ENCODE measurements at regions not wholly inside any gene's neighbourhood (a gene's known extent, or its start where the extent isn't known, plus 50 kb on each side); places are given as distances from the start of the nearest gene placed in this dataset.
A peak's percentile ranks its signal among the peaks of the same experiment; 100 is the strongest.

GRCh38 chr15:97520689-97521088 lies 439.8 kb upstream of the ARRDC4 start:
- in situ Hi-C loops (cut with MboI) (no loop called here), intact Hi-C loops (cut with micrococcal nuclease) (no loop called here)
- H2AFZ ChIP-seq (ENCODE audit: low read depth, low read length) = no peak overlapping the region
- DNase-seq (ENCODE audit: extremely low read depth in 1 of 4, low spot score in 3 of 4) (no peak), FAIRE-seq (no peak), ATAC-seq (no peak)
- no peak overlapping the region for H3K27ac ChIP-seq (ENCODE audit: extremely low read depth, low read depth, low read length)
- no peak overlapping the region for H3K4me3 ChIP-seq
- no peaks in the 10 kb centered on the region for H3K9me1 ChIP-seq (ENCODE audit: control insufficient read depth, insufficient read depth, low read length)
- H3K9me3 ChIP-seq (replicated peaks; ENCODE audit: control insufficient read depth, insufficient read depth, low read depth, low read length) = no peaks in the 10 kb centered on the region
- no peaks in the 10 kb centered on the region for H4K20me1 ChIP-seq (replicated peaks; ENCODE audit: control insufficient read depth, insufficient read depth, low read length)
- ChIA-PET POLR2A (no interaction called here), CTCF (ENCODE audit: low intra/inter-chr PET ratio) (no interaction called here)
- no peaks in the 10 kb centered on the region for H3K36me3 ChIP-seq (ENCODE audit: control insufficient read depth, insufficient read depth, low read length)
- no peaks in the 10 kb centered on the region for H3K79me2 ChIP-seq (ENCODE audit: control insufficient read depth, insufficient read depth, low read length)
- H3K27me3 ChIP-seq (ENCODE audit: control insufficient read depth in 2 of 2, insufficient read depth in 2 of 2, low read length in 2 of 2) = no peaks in the 10 kb centered on the region
- 0 out of 2 replicates have a peak, but pooled peaks have one; percentile 21 for TF ChIP-seq ATF4 (CRISPR knock-in tag; IDR thresholded peaks at IDR 0.05)
- TF ChIP-seq HMG20A (CRISPR knock-in tag; conservative IDR thresholded peaks at IDR 0.05) = no peak
- BruUV-seq (replicated peaks) = no TSS peak
- no peak overlapping the region for H3K4me2 ChIP-seq (ENCODE audit: insufficient read depth, low read length)
- WGBS (ENCODE audit: insufficient coverage, low coverage, missing lambda C conversion rate) = 0% methylated on average over 4 of the region's 4 CpGs
- no peaks in the 10 kb centered on the region for H3K4me1 ChIP-seq (replicated peaks in 1 of 2; ENCODE audit: control insufficient read depth in 2 of 2, insufficient read depth in 2 of 2, low read length in 2 of 2)
- no peak overlapping the region for H3K9ac ChIP-seq (ENCODE audit: insufficient read depth in 1 of 2, low read depth in 2 of 2, low read length in 2 of 2)

- Histone ChIP-seq H3K79me2 (ENCODE audit: control insufficient read depth, insufficient read depth, low read length) (no peaks in the 10 kb centered on the region), H3K4me2 (ENCODE audit: insufficient read depth, low read length) (no peak overlapping the region), H3K27me3 (ENCODE audit: control insufficient read depth in 2 of 2, insufficient read depth in 2 of 2, low read length in 2 of 2) (no peaks in the 10 kb centered on the region), H3K36me3 (ENCODE audit: control insufficient read depth, insufficient read depth, low read length) (no peaks in the 10 kb centered on the region), H3K4me3 (no peak overlapping the region), H4K20me1 (replicated peaks; ENCODE audit: control insufficient read depth, insufficient read depth, low read length) (no peaks in the 10 kb centered on the region), H3K9me1 (ENCODE audit: control insufficient read depth, insufficient read depth, low read length) (no peaks in the 10 kb centered on the region), H3K9ac (ENCODE audit: insufficient read depth in 1 of 2, low read depth in 2 of 2, low read length in 2 of 2) (no peak overlapping the region), H3K9me3 (replicated peaks; ENCODE audit: control insufficient read depth, insufficient read depth, low read depth, low read length) (no peaks in the 10 kb centered on the region), H3K27ac (ENCODE audit: extremely low read depth, low read depth, low read length) (no peak overlapping the region), H3K4me1 (replicated peaks in 1 of 2; ENCODE audit: control insufficient read depth in 2 of 2, insufficient read depth in 2 of 2, low read length in 2 of 2) (no peaks in the 10 kb centered on the region), H2AFZ (ENCODE audit: low read depth, low read length) (no peak overlapping the region)
- ChIA-PET POLR2A (no interaction called here), CTCF (ENCODE audit: low intra/inter-chr PET ratio) (no interaction called here)
- FAIRE-seq = no peak
- WGBS (ENCODE audit: insufficient coverage, low coverage, missing lambda C conversion rate) = 1% methylated on average over 20 of the region's 21 CpGs
- intact Hi-C loops (cut with micrococcal nuclease) = no loop called here
- no TSS peak for BruUV-seq (replicated peaks)
- no peak for DNase-seq (ENCODE audit: extremely low read depth in 1 of 4, low spot score in 3 of 4)
- ATAC-seq = no peak
- in situ Hi-C loops (cut with MboI) = no loop called here
- no peak for TF ChIP-seq ZNF583 (CRISPR knock-in tag; IDR thresholded peaks at IDR 0.05)
- no peak for TF ChIP-seq ETS2 (tag; IDR thresholded peaks at IDR 0.05; ENCODE audit: borderline replicate concordance, poor library complexity, severe bottlenecking)
- TF ChIP-seq ZNF212 (CRISPR knock-in tag; IDR thresholded peaks at IDR 0.05) = no peak
- TF ChIP-seq STAT5A (IDR thresholded peaks at IDR 0.05; ENCODE audit: borderline replicate concordance, low read length) = no peak
- TF ChIP-seq TRIM28 (IDR thresholded peaks at IDR 0.05) = no peak
- no peak for TF ChIP-seq NR3C1 (CRISPR knock-in tag; IDR thresholded peaks at IDR 0.05)
- TF ChIP-seq SAFB (IDR thresholded peaks at IDR 0.05; ENCODE audit: borderline replicate concordance, low read depth, low read length) = no peak
- TF ChIP-seq ELF2 (CRISPR knock-in tag; IDR thresholded peaks at IDR 0.05) = no peak
- no peak for TF ChIP-seq NR2F6 (CRISPR knock-in tag; IDR thresholded peaks at IDR 0.05)
- no peak for TF ChIP-seq NFIC (IDR thresholded peaks at IDR 0.05)
- no peak for TF ChIP-seq ZBTB26 (CRISPR knock-in tag; IDR thresholded peaks at IDR 0.05)
- no peak for TF ChIP-seq PREB (CRISPR knock-in tag; IDR thresholded peaks at IDR 0.05)
Observed at GRCh38 chr15:97521381-97522285, 438.9 kb upstream of the ARRDC4 start.

Data from K562 (cell line).